ENCODE measurements at regions not wholly inside any gene's neighbourhood (a gene's known extent, or its start where the extent isn't known, plus 50 kb on each side); places are given as distances from the start of the nearest gene placed in this dataset.

DNA sequence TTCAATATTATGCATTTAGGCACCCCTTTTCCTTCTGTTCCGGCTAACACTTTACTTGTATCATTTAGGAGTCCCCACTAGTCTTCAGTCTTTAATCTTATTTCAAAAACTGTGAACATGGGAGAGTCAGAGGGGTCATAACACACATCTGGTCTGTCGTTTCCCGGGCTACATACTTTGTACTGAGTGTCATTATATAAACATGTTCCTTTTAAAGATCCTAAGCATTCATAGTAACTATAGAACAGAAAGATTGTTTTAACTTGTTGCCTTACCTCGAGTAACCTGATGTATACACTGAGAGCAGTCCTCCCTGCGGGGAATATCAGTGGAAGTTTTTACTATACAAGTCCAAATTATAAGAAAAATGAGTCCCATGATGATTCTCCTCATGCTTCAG is 78.2 kb upstream of the VEPH1 start:
- TF ChIP-seq TCF12 (IDR thresholded peaks at IDR 0.05; ENCODE audit: low read depth), result no peak
- TF ChIP-seq EP300 (IDR thresholded peaks at IDR 0.05; ENCODE audit: borderline replicate concordance), result no peak
- no peak for TF ChIP-seq EGR1 (IDR thresholded peaks at IDR 0.05)
- TF ChIP-seq RAD21 (IDR thresholded peaks at IDR 0.05; ENCODE audit: low read depth), result no peak
